Neuronal stem cell (in vitro differentiated cells): ENCODE measurements at regions not wholly inside any gene's neighbourhood (a gene's known extent, or its start where the extent isn't known, plus 50 kb on each side); places are given as distances from the start of the nearest gene placed in this dataset.
"Not testable (repeated sequence)": the region's sequence is repeated elsewhere in the genome, so short reads cannot be mapped to it uniquely, and the experiment has no call there.

Source experiments
- DNase-seq: peaks from one replicate; pipeline ENCODE4 v3.0.0-alpha.2; 2013; ENCODE audit warnings: low spot score
- H2AFZ ChIP-seq: one replicate; pipeline ENCODE4 v1.6.1; 2013; ENCODE audit warnings: mild to moderate bottlenecking, low read length, inconsistent platforms
- H2AK5ac ChIP-seq: 2 replicates; pipeline ENCODE4 v1.6.1; 2013; ENCODE audit warnings: low read depth, mild to moderate bottlenecking, inconsistent platforms, low read length, moderate library complexity, mixed read lengths
- H2BK120ac ChIP-seq: 2 replicates; pipeline ENCODE4 v1.6.1; 2013; ENCODE audit warnings: low read depth, mild to moderate bottlenecking, inconsistent platforms, low read length, moderate library complexity, mixed read lengths
- H2BK12ac ChIP-seq: one replicate; pipeline ENCODE4 v1.6.1; 2013; ENCODE audit warnings: low read length, inconsistent platforms
- H2BK15ac ChIP-seq: 2 replicates; pipeline ENCODE4 v1.6.1; 2013; ENCODE audit warnings: mild to moderate bottlenecking, low read length, inconsistent platforms, mixed read lengths
- H2BK5ac ChIP-seq: one replicate; pipeline ENCODE4 v1.6.1; 2013; ENCODE audit warnings: inconsistent platforms, mild to moderate bottlenecking, low read length, moderate library complexity
- H3K14ac ChIP-seq: one replicate; pipeline ENCODE4 v1.6.1; 2013; ENCODE audit warnings: low read length, inconsistent platforms
- H3K18ac ChIP-seq: 2 replicates; pipeline ENCODE4 v1.6.1; 2013; ENCODE audit warnings: low read length, inconsistent platforms
- H3K23ac ChIP-seq: 2 replicates; pipeline ENCODE4 v1.6.1; 2013; ENCODE audit warnings: low read depth, mild to moderate bottlenecking, mixed read lengths, low read length, inconsistent platforms; ENCODE audit not compliant: poor library complexity
- H3K27ac ChIP-seq: replicated peaks from 3 replicates; pipeline ENCODE4 v1.5.1; 2013; ENCODE audit warnings: low read length, inconsistent platforms
- H3K27me3 ChIP-seq, 3 experiments: 2 replicates each; pipeline ENCODE4 v1.6.1; 2013; ENCODE audit warnings: low read length in 3 of 3, mild to moderate bottlenecking in 2 of 3, inconsistent platforms in 1 of 3, low read depth in 1 of 3, mixed read lengths in 1 of 3, moderate library complexity in 1 of 3; ENCODE audit not compliant: control insufficient read depth in 3 of 3, insufficient read depth in 3 of 3
- H3K36me3 ChIP-seq, 2 donors: replicated peaks in 1 of 2; 2 replicates each; pipeline ENCODE4 v1.6.1; 2013; ENCODE audit warnings: low read length in 2 of 2; ENCODE audit not compliant: control insufficient read depth in 2 of 2, insufficient read depth in 2 of 2
- H3K4ac ChIP-seq: 2 replicates; pipeline ENCODE4 v1.6.1; 2013; ENCODE audit warnings: inconsistent platforms, mild to moderate bottlenecking, low read length, moderate library complexity
- H3K4me1 ChIP-seq, 2 donors: 1 replicate in 1 of 2; 2 replicates in 1 of 2; pipeline ENCODE4 v1.6.1; 2013; ENCODE audit warnings: low read length in 2 of 2, low read depth in 1 of 2; ENCODE audit not compliant: control insufficient read depth in 2 of 2, insufficient read depth in 1 of 2
- H3K4me2 ChIP-seq: one replicate; pipeline ENCODE4 v1.6.1; 2013; ENCODE audit warnings: mild to moderate bottlenecking, low read length, inconsistent platforms; ENCODE audit not compliant: insufficient read depth, poor library complexity, severe bottlenecking
- H3K4me3 ChIP-seq, 2 donors: 2 replicates each; pipeline ENCODE4 v1.5.1; 2013; ENCODE audit warnings: low read length in 2 of 2, mild to moderate bottlenecking in 2 of 2, inconsistent platforms in 1 of 2, moderate library complexity in 1 of 2
- H3K79me1 ChIP-seq: one replicate; pipeline ENCODE4 v1.6.1; 2013; ENCODE audit warnings: low read depth, mild to moderate bottlenecking, inconsistent platforms, low read length, moderate library complexity
- H3K9ac ChIP-seq: one replicate; pipeline ENCODE4 v1.6.1; 2013; ENCODE audit warnings: mild to moderate bottlenecking, low read depth, low read length, inconsistent platforms; ENCODE audit not compliant: poor library complexity
- H3K9me3 ChIP-seq, 2 donors: replicated peaks in 1 of 2; 2 replicates each; pipeline versions ENCODE3 to v1.6.1; 2013; ENCODE audit warnings: low read length in 2 of 2, mild to moderate bottlenecking in 2 of 2, inconsistent platforms in 1 of 2, low read depth in 1 of 2, mixed read lengths in 1 of 2, moderate library complexity in 1 of 2; ENCODE audit not compliant: control insufficient read depth in 2 of 2, insufficient read depth in 1 of 2
- H4K8ac ChIP-seq: one replicate; pipeline ENCODE4 v1.6.1; 2013; ENCODE audit warnings: low read depth, mild to moderate bottlenecking, inconsistent platforms, low read length, moderate library complexity
- H4K91ac ChIP-seq: one replicate; pipeline ENCODE4 v1.6.1; 2013; ENCODE audit warnings: low read length, low read depth, mild to moderate bottlenecking, inconsistent platforms; ENCODE audit not compliant: poor library complexity
- WGBS, 2 donors: extraction: QIAGEN DNeasy Blood & Tissue Kit; methylation state at CpG; one replicate each; pipeline ENCODE4 v1.1.7; 2013; ENCODE audit warnings: missing lambda C conversion rate in 2 of 2, mixed read lengths in 1 of 2; ENCODE audit not compliant: insufficient read length in 2 of 2, insufficient replicate concordance in 1 of 2; ENCODE audit errors: extremely low coverage in 2 of 2; 5-methylcytosine and 5-hydroxymethylcytosine counted together

DNA sequence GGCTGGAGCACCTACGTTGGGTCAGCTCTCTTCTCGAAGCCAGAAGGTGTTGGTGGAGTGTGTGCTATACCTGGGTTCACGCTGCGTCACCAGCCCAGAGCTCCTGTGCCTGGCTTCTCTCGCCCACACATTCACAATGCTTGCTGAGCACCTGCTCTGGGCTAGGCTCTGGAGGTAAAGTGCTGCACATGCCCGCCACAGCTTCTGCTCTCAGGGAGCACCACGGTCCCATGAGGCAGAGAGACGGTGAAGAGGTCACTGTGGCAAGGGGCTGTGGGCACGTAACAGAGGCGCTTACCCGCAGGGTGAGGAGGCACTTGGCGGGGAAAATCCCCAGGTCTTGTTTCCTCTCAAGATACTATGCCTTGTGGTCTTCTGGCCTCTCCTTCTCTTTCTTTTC lies 174.2 kb downstream of the TEX29 start:
- no peak for DNase-seq
- no CpG with 5 or more reads among the region's 12 CpGs for WGBS, 2 donors
- H2BK120ac ChIP-seq = no peak overlapping the region

DNA sequence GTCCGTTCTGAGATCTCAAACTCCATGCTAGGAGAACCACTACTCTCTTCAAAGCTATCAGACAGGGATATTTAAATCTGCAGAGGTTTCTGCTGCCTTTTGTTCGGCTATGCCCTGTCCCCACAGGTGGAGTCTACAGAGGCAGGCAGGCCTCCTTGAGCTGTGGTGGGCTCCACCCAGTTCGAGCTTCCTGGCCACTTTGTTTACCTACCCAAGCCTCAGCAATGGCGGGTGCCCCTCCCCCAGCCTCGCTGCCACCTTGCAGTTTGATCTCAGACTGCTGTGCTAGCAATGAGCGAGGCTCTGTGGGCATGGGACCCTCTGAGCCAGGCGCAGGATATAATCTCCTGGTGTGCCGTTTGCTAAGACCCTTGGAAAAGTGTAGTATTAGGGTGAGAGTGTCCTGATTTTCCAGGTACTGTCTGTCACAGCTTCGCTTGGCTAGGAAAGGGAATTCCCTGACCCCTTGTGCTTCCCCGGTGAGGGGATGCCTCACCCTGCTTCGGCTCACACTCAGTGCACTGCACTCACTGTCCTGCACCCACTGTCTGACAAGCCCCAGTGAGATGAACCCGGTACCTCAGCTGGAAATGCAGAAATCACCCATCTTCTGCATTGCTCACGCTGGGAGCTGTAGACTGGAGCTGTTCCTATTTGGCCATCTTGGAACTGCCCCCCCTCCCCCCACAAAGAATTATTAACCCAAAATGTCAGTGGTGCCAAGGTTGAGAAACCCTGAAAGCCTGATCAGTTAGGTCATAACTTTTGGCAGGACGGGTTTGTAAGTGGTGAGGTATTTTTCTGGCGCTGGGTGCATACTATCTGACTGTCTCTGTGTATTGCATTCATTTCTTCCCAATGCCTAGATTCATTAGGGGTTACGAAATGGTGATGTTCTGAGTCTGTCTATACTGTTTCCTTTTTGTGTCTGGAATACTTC lies 181.4 kb downstream of the TEX29 start:
- WGBS, 2 donors = no CpG with 5 or more reads among the region's 16 CpGs
- not testable (repeated sequence) for DNase-seq, H4K8ac ChIP-seq

More for the DNA sequence above, 174.2 kb downstream of the TEX29 start:
- Histone ChIP-seq H3K27ac (no peak overlapping the region), H2AK5ac (no peak overlapping the region), H3K79me1 (no peaks in the 10 kb centered on the region), H3K9me3 (no peaks in the 10 kb centered on the region), H2BK15ac (no peak overlapping the region), H3K14ac (no peak overlapping the region), H3K18ac (no peak overlapping the region), H3K4ac (no peak overlapping the region), H3K23ac (no peak overlapping the region), H4K8ac (no peak overlapping the region), H3K4me3 (no peak overlapping the region), H3K4me2 (no peak overlapping the region), H2BK5ac (no peak overlapping the region), H3K9ac (no peak overlapping the region), H3K36me3 (no peaks in the 10 kb centered on the region), H4K91ac (no peak overlapping the region), H2BK12ac (no peak overlapping the region), H2AFZ (no peak overlapping the region), H3K27me3 (peaks cover 0 to 18% (median 0%) of the 10 kb centered on the region in 3 experiments), H3K4me1 (peaks cover 0 to 2% of the 10 kb centered on the region in 2 donors)

GRCh38 chr13:111502957-111503356 lies 182.5 kb downstream of the TEX29 start:
- H3K18ac ChIP-seq = no peak overlapping the region
- H2AFZ ChIP-seq = no peak overlapping the region
- H3K36me3 ChIP-seq = no peaks in the 10 kb centered on the region
- H2BK120ac ChIP-seq = no peak overlapping the region
- no peak overlapping the region for H4K91ac ChIP-seq
- no peak overlapping the region for H2BK15ac ChIP-seq
- H3K4ac ChIP-seq = no peak overlapping the region
- peaks cover 5 to 7% of the 10 kb centered on the region in 2 donors for H3K9me3 ChIP-seq
- no peaks in the 10 kb centered on the region for H3K79me1 ChIP-seq
- no peak overlapping the region for H3K23ac ChIP-seq
- no peak overlapping the region for H3K4me3 ChIP-seq
- no peak overlapping the region for H2AK5ac ChIP-seq
- H4K8ac ChIP-seq = no peak overlapping the region
- H3K27ac ChIP-seq = no peak overlapping the region
- peaks cover 0 to 2% of the 10 kb centered on the region in 2 donors for H3K4me1 ChIP-seq
- WGBS, 2 donors = no CpG with 5 or more reads among the region's 6 CpGs
- no peaks in the 10 kb centered on the region for H3K27me3 ChIP-seq
- H3K9ac ChIP-seq = no peak overlapping the region
- H2BK5ac ChIP-seq = no peak overlapping the region
- DNase-seq = no peak
- no peak overlapping the region for H3K4me2 ChIP-seq
- H2BK12ac ChIP-seq = no peak overlapping the region
- H3K14ac ChIP-seq = no peak overlapping the region

More for the DNA sequence above, 181.4 kb downstream of the TEX29 start:
- H2BK15ac ChIP-seq, H2AFZ ChIP-seq, H3K36me3 ChIP-seq, H3K4me3 ChIP-seq, H3K23ac ChIP-seq, H3K9me3 ChIP-seq, H2BK12ac ChIP-seq, H3K4me1 ChIP-seq, H3K18ac ChIP-seq, H2BK120ac ChIP-seq, H2AK5ac ChIP-seq, H3K27ac ChIP-seq, H3K14ac ChIP-seq, H2BK5ac ChIP-seq, H3K4me2 ChIP-seq, H3K27me3 ChIP-seq, H3K4ac ChIP-seq, H3K79me1 ChIP-seq, H3K9ac ChIP-seq, H4K91ac ChIP-seq: not testable (repeated sequence)

DNA sequence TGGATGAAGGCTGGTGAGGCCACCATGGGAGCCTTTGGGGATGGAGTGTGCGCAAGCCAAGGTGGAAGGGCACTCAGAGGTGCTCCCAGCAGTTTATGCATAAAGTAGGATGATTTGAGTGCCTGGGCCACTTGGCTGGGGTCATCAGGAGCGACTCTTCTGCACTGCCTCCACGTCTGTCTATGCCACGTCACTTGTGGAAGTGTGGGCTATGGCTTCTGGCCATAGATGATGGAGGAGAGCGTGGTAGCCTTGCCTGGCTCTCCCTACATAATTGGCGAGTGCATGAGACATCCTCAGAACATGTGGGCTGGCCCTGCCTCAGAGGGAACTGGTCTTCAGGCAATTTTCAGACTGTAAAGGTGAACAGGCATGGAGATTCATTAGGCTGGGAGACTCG lies 182.9 kb downstream of the TEX29 start:
- H3K4me2 ChIP-seq = no peak overlapping the region
- no peaks in the 10 kb centered on the region for H3K79me1 ChIP-seq
- no peak overlapping the region for H2BK12ac ChIP-seq
- peak overlapping the region in 1 of 2 donors; percentile 18 for H3K4me3 ChIP-seq
- DNase-seq = no peak
- no peak overlapping the region for H3K9ac ChIP-seq
- WGBS, 2 donors = no CpG with 5 or more reads among the region's 7 CpGs
- H3K36me3 ChIP-seq = no peaks in the 10 kb centered on the region
- no peak overlapping the region for H4K8ac ChIP-seq
- H2BK15ac ChIP-seq = no peak overlapping the region
- no peak overlapping the region for H2BK120ac ChIP-seq
- H3K4me1 ChIP-seq = peaks cover 0 to 2% of the 10 kb centered on the region in 2 donors
- H3K14ac ChIP-seq = no peak overlapping the region
- no peak overlapping the region for H2BK5ac ChIP-seq
- H3K4ac ChIP-seq = no peak overlapping the region
- no peak overlapping the region for H3K27ac ChIP-seq
- no peaks in the 10 kb centered on the region for H3K27me3 ChIP-seq
- H3K18ac ChIP-seq = no peak overlapping the region
- H2AFZ ChIP-seq = no peak overlapping the region
- H3K9me3 ChIP-seq = peaks cover 5 to 7% of the 10 kb centered on the region in 2 donors
- no peak overlapping the region for H4K91ac ChIP-seq
- H3K23ac ChIP-seq = no peak overlapping the region
- H2AK5ac ChIP-seq = no peak overlapping the region
